Panc1 (cell line): ENCODE measurements at regions not wholly inside any gene's neighbourhood (a gene's known extent, or its start where the extent isn't known, plus 50 kb on each side); places are given as distances from the start of the nearest gene placed in this dataset.

ENCODE experiments used
- ATAC-seq: fragments of 200-7000 bp; cut with Tn5 transposase; 2 replicates; pipeline ENCODE4 v1.9.1; 2020; ENCODE audit warnings: mild to moderate bottlenecking, moderate library complexity
- BruUV-seq: library from RNA; stranded (reverse); fragments of 400-500 nt; replicated peaks from 2 replicates; lab custom pipeline; 2021; lab: Mats Ljungman, UMichigan
- CTCF ChIA-PET: fragments of 300-600 bp; sonication (Branson Sonifier 250); formaldehyde crosslinking; loops from one replicate; lab custom pipeline; 2022; ENCODE audit warnings: antibody characterized with exemption; lab: Charles Lee
- POLR2A ChIA-PET: fragments of 300-600 bp; sonication (Branson Sonifier 250); formaldehyde crosslinking; loops from one replicate; lab custom pipeline; 2022; ENCODE audit warnings: antibody characterized with exemption; lab: Charles Lee
- DNase-seq: peaks from one replicate; pipeline ENCODE4 v3.0.0-alpha.2; 2010; ENCODE audit warnings: low read depth, low spot score
- H3K27ac ChIP-seq: 2 replicates; pipeline ENCODE4 v1.5.1; 2011; ENCODE audit warnings: mild to moderate bottlenecking, low read length, inconsistent platforms
- H3K27me3 ChIP-seq: fragments of 200-500 bp; sonication (Bioruptor generic); 2 replicates; pipeline ENCODE4 v1.6.0; 2014; ENCODE audit warnings: low read length, inconsistent platforms; ENCODE audit not compliant: control insufficient read depth, insufficient read depth
- H3K36me3 ChIP-seq: fragments of 200-500 bp; sonication (Bioruptor generic); 2 replicates; pipeline ENCODE4 v1.5.1; 2014; ENCODE audit warnings: inconsistent platforms, mild to moderate bottlenecking, low read length, moderate library complexity; ENCODE audit not compliant: control insufficient read depth, insufficient read depth
- H3K4me1 ChIP-seq: 2 replicates; pipeline ENCODE4 v1.5.1; 2011; ENCODE audit warnings: inconsistent platforms, mild to moderate bottlenecking, low read length, moderate library complexity; ENCODE audit not compliant: control insufficient read depth, insufficient read depth
- H3K4me3 ChIP-seq, 2 experiments: 2 replicates each; pipeline ENCODE4 v1.5.1; 2011 to 2012; ENCODE audit warnings: low read depth in 2 of 2, low read length in 2 of 2, mild to moderate bottlenecking in 2 of 2, inconsistent platforms in 1 of 2, moderate library complexity in 1 of 2
- H3K9me3 ChIP-seq: fragments of 200-500 bp; sonication (Bioruptor generic); 2 replicates; pipeline ENCODE4 v1.5.1; 2014; ENCODE audit warnings: low read depth, mild to moderate bottlenecking, inconsistent platforms, low read length, moderate library complexity; ENCODE audit not compliant: control insufficient read depth, insufficient read depth
- POLR2AphosphoS5 ChIP-seq: IDR thresholded peaks from 2 replicates; pipeline ENCODE4 v1.6.1; 2012; ENCODE audit warnings: mild to moderate bottlenecking, low read depth, low read length, moderate library complexity
- SIN3A ChIP-seq: IDR thresholded peaks from 2 replicates; pipeline ENCODE4 v1.6.1; 2012; ENCODE audit warnings: low read depth, mild to moderate bottlenecking, low read length, moderate library complexity, borderline replicate concordance; ENCODE audit not compliant: insufficient read depth
- TCF7L2 ChIP-seq: IDR thresholded peaks from 2 replicates; pipeline ENCODE4 v1.6.1; 2011; ENCODE audit warnings: mild to moderate bottlenecking, low read depth, low read length, inconsistent platforms
- in situ Hi-C: cut with HindIII; loops from 2 replicates; pipeline ENCODE4 v1.10.0; 2016; ENCODE audit warnings: low sequenced_read_pairs, low pct_unique_long_range_greater_than_20kb
- intact Hi-C: fragments of 100-400 bp; cut with micrococcal nuclease; formaldehyde crosslinking; loops from one replicate; pipeline ENCODE4 v1.10.0; 2022; ENCODE audit not compliant: unreplicated experiment
- TF ChIP-seq, protein P1 (sequence below), 2 experiments: IDR thresholded peaks; 2 replicates each; pipeline ENCODE4 v1.6.1; 2011 to 2012; ENCODE audit warnings: low read depth in 2 of 2, control low read depth in 1 of 2, low read length in 1 of 2, mild to moderate bottlenecking in 1 of 2, moderate library complexity in 1 of 2; ENCODE audit not compliant: insufficient read depth in 1 of 2
- TF ChIP-seq, protein P2 (sequence below): fragments of 450-650 bp; IDR thresholded peaks from 2 replicates; pipeline ENCODE4 v1.5.1; 2017; ENCODE audit warnings: mild to moderate bottlenecking

DNA sequence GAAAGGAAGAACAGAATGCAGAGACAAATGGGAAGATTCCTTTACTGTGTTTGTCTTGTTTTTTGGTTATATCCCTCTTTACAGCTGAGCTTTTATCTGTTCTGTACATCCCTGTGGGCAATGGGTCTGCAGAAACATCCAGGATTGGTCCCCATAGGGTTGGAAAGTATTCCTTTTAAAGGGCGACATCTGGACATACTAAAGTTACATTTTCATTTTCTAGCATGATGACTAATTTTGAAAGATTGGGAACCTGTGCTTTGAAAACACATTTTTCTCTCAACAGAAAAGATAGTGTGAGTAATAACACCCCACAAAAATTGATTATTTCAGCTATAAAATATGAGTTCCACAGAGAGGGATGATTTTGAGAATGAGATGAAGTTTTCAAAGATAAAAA lies 435.8 kb downstream of the GPAM start:
- ChIA-PET CTCF (no interaction called here), POLR2A (no interaction called here)
- no peak for ATAC-seq
- DNase-seq = no peak
- in situ Hi-C loops = no loop called here
- no peak for TF ChIP-seq POLR2AphosphoS5
- TF ChIP-seq, protein P1, sequence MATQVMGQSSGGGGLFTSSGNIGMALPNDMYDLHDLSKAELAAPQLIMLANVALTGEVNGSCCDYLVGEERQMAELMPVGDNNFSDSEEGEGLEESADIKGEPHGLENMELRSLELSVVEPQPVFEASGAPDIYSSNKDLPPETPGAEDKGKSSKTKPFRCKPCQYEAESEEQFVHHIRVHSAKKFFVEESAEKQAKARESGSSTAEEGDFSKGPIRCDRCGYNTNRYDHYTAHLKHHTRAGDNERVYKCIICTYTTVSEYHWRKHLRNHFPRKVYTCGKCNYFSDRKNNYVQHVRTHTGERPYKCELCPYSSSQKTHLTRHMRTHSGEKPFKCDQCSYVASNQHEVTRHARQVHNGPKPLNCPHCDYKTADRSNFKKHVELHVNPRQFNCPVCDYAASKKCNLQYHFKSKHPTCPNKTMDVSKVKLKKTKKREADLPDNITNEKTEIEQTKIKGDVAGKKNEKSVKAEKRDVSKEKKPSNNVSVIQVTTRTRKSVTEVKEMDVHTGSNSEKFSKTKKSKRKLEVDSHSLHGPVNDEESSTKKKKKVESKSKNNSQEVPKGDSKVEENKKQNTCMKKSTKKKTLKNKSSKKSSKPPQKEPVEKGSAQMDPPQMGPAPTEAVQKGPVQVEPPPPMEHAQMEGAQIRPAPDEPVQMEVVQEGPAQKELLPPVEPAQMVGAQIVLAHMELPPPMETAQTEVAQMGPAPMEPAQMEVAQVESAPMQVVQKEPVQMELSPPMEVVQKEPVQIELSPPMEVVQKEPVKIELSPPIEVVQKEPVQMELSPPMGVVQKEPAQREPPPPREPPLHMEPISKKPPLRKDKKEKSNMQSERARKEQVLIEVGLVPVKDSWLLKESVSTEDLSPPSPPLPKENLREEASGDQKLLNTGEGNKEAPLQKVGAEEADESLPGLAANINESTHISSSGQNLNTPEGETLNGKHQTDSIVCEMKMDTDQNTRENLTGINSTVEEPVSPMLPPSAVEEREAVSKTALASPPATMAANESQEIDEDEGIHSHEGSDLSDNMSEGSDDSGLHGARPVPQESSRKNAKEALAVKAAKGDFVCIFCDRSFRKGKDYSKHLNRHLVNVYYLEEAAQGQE (IDR thresholded peaks at IDR 0.05; ENCODE audit: insufficient read depth in 1 of 2, low read depth in 2 of 2, low read length in 1 of 2) = no peak
- TF ChIP-seq TCF7L2 = no peak
- TF ChIP-seq, protein P2, sequence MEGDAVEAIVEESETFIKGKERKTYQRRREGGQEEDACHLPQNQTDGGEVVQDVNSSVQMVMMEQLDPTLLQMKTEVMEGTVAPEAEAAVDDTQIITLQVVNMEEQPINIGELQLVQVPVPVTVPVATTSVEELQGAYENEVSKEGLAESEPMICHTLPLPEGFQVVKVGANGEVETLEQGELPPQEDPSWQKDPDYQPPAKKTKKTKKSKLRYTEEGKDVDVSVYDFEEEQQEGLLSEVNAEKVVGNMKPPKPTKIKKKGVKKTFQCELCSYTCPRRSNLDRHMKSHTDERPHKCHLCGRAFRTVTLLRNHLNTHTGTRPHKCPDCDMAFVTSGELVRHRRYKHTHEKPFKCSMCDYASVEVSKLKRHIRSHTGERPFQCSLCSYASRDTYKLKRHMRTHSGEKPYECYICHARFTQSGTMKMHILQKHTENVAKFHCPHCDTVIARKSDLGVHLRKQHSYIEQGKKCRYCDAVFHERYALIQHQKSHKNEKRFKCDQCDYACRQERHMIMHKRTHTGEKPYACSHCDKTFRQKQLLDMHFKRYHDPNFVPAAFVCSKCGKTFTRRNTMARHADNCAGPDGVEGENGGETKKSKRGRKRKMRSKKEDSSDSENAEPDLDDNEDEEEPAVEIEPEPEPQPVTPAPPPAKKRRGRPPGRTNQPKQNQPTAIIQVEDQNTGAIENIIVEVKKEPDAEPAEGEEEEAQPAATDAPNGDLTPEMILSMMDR = no peak
- no peak for TF ChIP-seq SIN3A
- no TSS peak for BruUV-seq
- Histone ChIP-seq H3K9me3 (no peaks in the 10 kb centered on the region), H3K27me3 (no peaks in the 10 kb centered on the region), H3K27ac (no peak overlapping the region), H3K4me3 (no peak overlapping the region), H3K36me3 (no peaks in the 10 kb centered on the region), H3K4me1 (no peaks in the 10 kb centered on the region)
- intact Hi-C loops = no loop called here

DNA sequence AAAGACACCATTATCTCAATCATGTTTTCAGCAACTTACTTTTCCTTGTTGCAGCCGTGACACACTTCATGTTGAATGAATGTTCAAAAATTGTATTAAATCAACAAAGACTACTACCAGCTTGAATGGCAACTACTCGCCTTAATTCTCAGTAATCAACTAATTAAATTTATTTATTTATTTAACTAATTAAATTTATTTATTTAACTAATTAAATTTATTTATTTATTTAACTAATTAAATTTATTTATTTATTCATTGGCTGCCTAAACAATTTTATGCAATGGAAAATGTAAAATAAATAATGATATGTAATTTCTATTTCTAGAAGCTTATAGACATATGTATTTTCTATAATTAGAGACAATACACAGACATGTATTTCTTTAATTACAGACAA lies 435.4 kb downstream of the GPAM start:
- ATAC-seq (no peak), DNase-seq (no peak)
- ChIA-PET CTCF (no interaction called here), POLR2A (no interaction called here)
- Histone ChIP-seq H3K27ac (no peak overlapping the region), H3K4me3 (no peak overlapping the region), H3K4me1 (no peaks in the 10 kb centered on the region), H3K27me3 (no peaks in the 10 kb centered on the region), H3K9me3 (no peaks in the 10 kb centered on the region), H3K36me3 (no peaks in the 10 kb centered on the region)
- BruUV-seq = no TSS peak
- intact Hi-C loops = no loop called here
- in situ Hi-C loops = no loop called here
- TF ChIP-seq SIN3A = no peak

DNA sequence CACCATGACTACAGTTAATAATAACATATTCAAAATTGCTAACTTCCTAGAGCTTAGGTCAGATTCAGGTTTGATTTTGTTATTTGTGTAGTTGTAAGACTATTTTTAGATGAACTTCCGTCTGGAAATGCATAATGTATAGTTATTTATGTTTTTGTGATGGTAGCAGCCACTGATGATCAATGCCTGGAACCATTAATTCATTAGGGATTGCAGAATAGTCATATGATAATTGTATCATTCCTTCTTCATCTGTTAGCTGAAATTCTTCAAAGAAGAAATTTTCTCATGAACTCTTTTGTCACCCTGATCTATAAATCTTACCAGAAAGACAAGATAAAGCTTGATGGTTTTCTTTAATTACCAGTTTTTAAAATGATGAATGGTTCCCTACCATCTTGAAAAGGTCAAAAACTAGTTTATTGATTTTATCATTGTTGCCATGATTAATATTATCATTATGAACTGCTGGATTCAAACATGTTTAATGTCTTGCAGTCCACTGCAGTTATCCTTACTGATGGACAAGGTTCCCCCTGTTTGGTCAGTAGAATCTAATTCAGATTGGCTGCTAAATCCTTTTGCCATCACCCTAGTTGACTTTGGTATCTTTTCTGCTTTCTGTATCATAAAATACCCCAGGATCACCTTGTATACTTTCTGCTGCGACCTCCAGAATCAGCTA lies 433.3 kb downstream of the GPAM start:
- CTCF ChIA-PET = no interaction called here
- Histone ChIP-seq H3K27me3 (no peaks in the 10 kb centered on the region), H3K36me3 (no peaks in the 10 kb centered on the region; the same call in 1 of the 2 replicates), H3K4me3 (no peak overlapping the region), H3K4me1 (no peaks in the 10 kb centered on the region), H3K9me3 (no peaks in the 10 kb centered on the region), H3K27ac (no peak overlapping the region)
- intact Hi-C loops (loop anchor here (10.0 kb wide), 1 partner anchor 564 kb away; no protein-coding TSS in a partner anchor), in situ Hi-C loops (no loop called here)
- no peak for ATAC-seq
- BruUV-seq = no TSS peak
- POLR2A ChIA-PET = no interaction called here
- DNase-seq = no peak
- no peak for TF ChIP-seq SIN3A
- TF ChIP-seq, protein P1 (IDR thresholded peaks at IDR 0.05; ENCODE audit: insufficient read depth in 1 of 2, low read depth in 2 of 2, low read length in 1 of 2) = no peak
